GM18870 (cell line): ENCODE measurements at regions not wholly inside any gene's neighbourhood (a gene's known extent, or its start where the extent isn't known, plus 50 kb on each side); places are given as distances from the start of the nearest gene placed in this dataset.
"Not testable (repeated sequence)": the region's sequence is repeated elsewhere in the genome, so short reads cannot be mapped to it uniquely, and the experiment has no call there.

Experiments
- ATAC-seq: cut with Tn5 transposase; IDR thresholded peaks from one replicate; pipeline ENCODE4 v1.9.1; 2021; ENCODE audit warnings: moderate library complexity; ENCODE audit not compliant: unreplicated experiment

DNA sequence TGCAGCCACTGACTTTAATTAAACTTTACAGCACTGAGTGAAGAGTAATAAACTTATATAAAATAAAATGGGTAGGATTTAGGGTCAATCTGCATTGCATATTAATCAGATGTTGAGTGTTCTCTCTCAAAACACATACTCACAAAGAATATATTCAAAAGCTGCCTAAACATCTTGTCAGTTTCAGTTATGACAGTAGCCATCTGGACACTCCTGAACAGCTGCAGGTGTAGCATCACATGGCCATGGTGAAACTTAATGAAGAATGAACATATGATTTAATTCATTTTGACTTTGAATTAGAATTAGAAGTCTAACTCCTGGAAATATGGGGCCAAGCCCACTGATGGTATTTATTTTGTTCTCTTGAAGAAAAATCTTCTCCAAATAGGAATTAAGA, 684.3 kb upstream of the RAG2 start:
- no peak for ATAC-seq

DNA sequence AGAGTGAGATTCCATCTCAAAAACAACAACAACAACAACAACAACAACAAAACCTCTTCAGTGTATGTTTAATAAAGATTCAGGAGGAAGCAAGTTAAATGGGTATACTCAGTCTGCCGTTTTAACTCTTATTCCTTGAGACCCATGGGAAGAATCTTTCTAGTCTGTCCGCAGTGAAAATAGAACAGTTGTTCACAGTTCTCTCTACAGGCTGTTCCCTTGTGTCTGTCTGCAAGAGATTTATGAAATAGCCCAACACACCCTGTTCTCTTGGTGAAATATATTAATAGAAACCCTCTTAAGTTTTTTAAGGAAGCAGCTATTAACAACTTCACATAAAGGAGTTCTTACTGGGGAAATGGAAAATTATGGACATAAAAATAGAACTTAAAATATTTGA, 682.2 kb upstream of the RAG2 start:
- ATAC-seq = no peak

DNA sequence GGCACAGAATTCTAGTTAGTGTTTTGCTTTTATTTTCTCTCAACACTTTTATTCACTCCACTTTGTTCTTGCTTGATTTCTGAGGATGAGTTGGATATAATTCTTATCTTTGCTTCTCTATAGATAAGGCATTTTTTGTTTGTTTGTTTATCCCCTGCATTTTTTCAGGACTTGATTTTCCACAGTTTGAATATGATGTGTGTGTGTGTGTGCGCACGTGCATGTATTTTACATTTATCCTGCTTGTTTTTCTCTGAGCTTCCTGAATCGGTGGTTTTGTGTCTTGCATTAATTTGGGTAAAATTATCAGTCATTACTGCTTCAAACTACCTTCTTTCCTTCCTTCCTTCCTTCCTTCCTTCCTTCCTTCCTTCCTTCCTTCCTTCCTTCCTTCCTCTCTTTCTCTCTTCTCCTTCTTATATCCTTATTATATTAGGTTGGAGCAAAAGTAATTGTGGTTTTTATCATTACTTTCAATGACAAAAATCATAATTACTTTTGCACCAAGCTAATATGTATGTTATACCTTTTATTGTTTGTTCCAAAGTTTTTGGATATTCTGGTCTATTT, 679.9 kb upstream of the RAG2 start:
- no peak for ATAC-seq

DNA sequence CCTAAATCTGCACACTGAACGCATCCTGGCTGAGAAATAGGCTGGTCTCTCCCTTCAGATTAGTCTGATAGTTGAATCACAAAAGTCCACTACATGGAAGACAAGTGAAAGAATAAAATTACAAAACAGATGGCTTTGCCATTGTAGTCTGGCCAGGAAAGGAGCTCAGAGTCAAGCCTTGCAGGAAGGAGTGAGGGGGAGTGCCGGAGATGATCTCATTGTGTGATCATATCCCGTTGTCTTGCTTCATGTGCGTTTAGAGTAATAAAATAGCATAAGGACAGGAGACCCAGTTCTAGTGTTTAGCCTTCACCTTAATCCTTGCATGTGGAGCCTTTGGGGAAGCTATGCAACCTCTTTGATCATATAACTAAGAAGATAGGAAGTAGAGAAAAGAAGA, 666.7 kb upstream of the RAG2 start:
- ATAC-seq = no peak

DNA sequence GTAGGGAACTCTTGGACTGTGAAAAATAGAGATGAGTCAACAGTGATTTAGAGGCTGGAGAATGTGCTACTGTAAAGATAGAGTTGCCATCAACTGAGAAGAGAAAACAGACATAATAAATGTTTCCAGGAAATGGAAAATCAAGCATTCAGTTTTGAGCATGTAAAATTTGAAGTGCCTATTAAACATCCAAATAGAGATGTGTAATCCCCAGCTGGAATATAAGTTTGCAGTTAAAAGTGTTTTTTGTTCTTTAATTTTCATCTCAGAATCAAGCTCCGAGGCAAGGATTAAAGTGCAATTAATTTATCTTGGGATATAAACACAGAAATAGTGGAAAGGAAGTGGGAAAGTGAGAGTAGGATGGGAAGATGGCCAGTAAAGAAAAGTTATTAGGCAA, 666.0 kb upstream of the RAG2 start:
- ATAC-seq = no peak

DNA sequence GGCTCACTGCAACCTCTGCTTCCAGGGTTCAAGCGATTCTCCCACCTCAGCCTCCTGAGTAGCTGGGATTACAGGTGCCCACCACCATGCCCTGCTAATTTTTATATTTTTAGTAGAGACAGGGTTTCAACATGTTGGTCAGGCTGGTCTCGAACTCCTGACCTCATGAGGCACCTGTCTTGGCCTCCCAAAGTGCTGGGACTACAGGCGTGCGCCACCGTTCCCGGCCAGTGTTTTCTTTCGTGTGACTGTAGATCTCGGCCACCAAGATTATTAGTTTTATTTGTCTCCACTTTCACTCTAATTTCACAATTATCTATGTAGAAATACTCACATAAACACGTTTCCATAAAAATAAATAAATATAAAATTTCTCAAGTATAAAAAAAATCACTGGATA, 665.4 kb upstream of the RAG2 start:
- not testable (repeated sequence) for ATAC-seq

DNA sequence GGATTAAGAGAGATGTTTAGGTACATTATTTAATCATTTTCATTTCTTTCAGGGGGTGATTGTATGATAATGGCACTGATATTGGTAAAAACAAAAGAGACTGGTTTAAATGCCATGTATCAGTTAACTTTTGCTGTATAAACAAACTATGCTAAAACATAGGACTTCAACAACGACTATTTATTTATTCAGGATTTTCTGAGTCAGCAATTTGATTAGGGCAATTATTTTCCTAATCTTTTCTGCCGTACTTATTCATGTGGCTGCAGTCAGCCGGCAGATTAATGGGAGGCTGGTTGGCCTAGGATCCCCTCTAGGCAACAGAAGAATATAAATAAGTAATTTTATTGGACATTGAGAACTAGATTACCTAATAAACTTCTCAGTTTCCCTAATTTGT, 661.7 kb upstream of the RAG2 start:
- no peak for ATAC-seq

DNA sequence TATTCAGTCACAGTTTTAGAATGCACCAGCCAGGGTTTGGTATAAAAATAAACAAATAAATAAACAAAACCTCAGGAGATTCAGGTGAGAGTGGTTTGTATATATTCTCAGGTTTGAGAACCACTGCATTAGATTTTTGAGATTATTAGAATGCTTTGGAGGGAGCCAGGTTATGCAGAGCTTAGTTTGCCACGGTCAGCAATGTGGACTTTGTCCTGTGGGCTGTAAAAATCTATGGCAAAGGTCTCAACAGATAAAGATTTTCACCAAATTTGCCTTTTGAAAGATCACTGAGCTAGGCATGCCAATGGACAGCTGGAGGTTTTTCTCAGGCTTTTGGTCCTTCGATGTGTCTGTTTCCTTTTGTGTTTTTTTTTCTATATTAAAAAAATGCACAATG, 650.1 kb upstream of the RAG2 start:
- ATAC-seq = no peak

DNA sequence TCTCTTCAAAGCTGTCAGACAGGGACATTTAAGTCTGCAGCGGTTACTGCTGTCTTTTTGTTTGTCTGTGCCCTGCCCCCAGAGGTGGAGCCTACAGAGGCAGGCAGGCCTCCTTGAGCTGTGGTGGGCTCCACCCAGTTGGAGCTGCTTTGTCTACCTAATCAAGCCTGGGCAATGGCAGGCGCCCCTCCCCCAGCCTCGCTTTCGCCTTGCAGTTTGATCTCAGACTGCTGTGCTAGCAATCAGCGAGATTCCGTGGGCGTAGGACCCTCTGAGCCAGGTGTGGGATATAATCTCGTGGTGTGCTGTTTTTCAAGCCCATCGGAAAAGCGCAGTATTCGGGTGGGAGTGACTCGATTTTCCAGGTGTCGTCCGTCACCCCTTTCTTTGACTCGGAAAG, 648.1 kb upstream of the RAG2 start:
- not testable (repeated sequence) for ATAC-seq

DNA sequence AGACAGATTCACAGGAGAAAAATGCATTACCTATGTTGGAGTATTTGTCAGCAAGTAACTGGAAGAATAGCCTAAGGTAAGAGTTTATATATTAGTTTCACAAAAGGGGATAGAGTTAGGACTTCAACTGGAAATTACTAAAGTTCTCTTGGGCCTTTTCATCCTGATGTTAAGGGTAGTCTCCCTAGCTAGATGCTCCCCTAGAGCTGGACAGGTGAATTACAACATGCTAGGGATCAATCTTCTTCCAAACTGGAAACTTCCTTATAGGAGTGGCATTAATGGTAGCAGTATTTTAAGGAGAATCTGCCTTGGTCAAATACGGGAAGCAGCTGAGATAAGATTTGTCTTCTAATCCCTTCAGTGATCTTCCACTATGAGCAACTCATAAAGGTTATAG, 632.8 kb upstream of the RAG2 start:
- no peak for ATAC-seq

DNA sequence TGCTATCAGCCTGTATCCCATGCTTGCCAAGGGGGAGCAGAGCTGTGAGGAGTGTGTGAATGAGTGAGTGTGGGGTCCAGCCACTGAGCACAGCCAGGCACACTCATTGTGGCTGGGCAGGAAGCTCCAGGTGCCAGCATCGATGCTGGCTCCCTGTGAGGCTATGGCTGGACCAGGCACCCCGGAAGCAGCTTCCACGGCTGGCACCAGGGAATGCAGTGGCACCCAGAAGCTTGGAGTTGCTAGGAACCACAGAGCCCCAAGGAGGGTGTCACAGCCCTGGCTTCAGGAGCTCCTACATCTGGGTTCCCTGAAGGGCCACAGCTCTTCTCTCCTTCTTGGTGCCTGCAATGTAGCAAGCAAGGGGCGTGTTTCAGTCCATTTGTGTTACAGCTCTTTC, 625.9 kb upstream of the RAG2 start:
- ATAC-seq = no peak

DNA sequence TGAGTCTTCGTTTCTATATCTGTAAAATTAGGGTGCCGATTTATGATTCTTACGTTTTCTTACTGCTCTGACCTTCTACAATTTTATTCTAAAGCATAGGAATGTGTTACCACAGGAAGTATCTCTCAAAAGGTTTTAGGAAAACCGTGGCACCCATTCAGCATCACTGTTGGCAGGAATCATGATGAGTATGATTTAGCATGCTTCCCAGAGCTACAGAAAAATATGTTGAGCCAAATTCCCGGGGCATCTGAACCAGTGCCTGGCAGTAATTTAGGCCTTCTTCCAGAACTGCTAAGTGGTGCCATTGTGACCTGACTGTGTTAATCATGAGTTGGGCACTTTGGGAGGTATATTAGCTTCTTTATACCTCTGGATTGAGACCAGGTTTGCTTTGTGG, 605.0 kb upstream of the RAG2 start:
- ATAC-seq = no peak

DNA sequence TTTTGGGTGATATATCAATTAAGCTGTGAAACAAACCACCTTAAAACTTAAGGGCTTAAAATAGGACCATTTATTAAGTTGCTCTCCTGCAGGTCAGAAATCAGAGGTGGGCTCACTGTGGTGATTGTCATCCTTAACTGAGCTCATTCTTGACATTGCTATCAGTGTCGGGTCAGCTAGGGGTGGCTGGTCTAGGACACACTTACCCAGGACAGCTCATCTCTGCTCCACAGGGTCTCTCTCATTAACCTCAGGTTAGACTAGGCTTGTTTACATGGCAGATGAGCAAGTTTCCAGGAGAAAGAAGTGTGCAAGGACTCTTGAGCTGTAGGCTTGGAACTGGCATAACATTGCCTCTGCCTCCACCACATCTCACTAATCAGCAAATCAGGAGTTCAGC, 601.0 kb upstream of the RAG2 start:
- ATAC-seq = no peak

DNA sequence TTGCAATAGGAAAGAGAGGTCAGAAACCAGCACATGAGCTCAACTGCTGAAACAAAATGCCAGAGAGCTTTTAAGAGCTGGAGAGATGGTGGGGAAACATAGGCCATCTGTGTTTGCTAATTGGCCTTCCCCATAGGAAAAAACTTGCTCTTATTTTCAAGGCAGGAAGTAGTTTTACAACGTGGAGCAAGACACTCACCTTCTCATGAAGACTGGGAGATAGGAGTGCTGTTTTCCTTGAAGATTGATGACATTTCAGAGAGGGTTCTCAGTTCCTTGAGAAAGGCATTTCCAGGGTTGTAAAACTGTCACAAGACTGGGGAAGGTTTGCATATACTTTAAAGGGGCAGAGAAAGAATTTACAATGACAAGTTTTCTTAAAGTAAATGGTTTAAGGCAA, 586.3 kb upstream of the RAG2 start:
- no peak for ATAC-seq

DNA sequence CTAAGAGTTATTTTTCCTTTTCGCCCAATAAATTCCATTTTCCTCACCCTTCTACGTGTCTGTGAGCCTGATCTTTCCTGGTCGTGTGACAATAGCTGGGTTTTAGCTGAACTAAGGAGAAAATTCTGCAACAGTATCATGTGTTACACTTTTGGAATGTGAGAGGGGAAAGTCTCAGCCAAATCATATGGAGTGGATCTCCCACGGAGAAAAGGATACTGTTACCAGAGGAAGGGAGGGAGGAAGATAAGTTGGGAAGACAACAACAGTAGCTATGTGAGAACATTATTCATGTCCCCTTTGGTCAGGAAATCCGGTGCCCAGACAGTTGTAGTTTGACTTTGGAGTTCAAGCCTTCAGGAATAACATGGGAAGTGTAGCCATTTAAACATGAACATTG, 584.0 kb upstream of the RAG2 start:
- no peak for ATAC-seq

DNA sequence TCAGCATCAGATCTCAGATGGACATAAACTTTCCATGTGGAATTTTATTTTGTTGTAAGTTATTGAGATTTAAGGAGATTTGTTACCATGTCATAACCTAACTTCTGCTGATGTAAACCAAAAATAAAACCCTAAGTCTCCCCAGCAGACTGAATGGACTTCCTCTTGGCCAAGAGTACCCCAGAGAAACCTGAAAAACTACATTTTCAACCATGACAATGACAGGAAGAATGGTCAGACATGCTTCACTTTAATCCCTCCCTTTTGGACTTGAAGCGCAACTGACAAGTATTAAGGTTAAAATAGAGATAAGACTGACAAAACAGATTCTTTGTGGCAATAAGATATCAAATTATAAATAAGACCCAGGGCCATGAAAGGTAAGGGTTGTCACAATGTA, 579.7 kb upstream of the RAG2 start:
- ATAC-seq = no peak

DNA sequence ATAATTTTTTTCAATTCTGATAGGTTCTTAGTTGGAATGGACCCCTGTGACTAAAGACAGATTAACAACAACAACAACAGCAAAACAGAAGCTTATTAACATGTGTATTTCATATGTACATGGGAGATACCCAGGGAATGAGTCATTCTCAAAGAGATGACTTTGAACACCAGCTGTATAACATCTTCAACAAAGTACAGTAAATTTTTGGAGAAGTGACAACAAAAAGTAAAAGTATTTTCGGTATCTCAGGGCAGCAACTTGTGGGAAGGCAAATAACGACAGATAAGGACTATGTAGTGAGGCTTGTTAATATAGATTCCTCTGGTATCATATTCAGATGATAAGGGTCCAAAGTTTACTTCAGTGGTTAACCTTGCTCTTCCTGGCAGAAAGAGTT, 573.4 kb upstream of the RAG2 start:
- ATAC-seq = no peak

DNA sequence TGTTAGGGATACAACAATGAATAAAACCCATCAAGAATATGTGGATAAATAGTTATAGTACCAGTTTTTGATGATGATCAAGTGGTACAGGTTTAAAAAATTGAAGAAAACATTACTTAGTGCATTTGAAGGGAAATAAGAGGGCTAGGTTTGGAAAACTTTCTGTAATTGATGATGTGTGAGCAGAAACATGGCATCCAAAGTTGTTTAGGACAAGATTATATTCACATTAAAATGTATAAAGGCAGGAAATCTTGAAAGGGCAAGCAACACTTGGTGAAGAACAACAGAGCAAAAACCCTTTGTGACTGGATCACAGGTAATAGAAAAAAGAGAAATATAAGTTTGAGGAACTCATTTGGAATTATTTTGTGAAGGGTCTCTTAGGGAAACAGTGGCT, 572.3 kb upstream of the RAG2 start:
- ATAC-seq = no peak

DNA sequence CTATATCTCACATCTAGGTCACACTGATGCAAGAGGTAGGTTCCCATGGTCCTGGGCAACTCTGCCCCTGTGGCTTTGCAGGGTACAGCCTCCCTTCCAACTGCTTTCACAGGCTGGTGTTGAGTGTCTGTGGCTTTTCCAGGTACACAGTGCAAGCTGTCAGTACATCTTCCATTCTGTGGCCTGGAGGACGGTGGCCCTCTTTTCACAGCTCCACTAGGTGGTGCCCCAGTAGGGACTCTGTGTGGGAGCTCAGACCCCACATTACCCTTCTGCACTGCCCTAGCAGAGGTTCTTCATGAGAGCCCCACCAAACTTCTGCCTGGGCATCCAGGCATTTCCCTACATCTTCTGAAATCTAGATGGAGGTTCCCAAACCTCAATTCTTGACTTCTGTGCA, 547.4 kb upstream of the RAG2 start:
- not testable (repeated sequence) for ATAC-seq

DNA sequence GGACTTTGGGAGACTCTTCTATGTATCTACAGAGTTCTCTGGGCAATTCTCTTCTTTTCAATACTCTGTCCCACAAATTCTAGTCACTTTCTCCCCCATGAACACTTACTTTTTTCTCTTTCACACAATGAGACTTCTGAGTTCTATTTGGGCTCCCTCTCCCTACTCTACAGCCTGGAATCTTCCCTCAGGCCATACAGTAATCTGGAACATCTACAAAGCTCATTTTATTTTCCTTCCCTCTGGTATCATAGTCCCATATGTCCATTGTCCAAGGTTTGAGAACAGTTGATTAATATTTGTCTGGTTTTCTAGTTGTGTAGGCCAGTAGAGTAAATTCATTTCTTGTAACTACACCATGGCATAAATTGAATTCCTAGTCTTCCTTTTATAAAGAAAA, 544.6 kb upstream of the RAG2 start:
- ATAC-seq = no peak

DNA sequence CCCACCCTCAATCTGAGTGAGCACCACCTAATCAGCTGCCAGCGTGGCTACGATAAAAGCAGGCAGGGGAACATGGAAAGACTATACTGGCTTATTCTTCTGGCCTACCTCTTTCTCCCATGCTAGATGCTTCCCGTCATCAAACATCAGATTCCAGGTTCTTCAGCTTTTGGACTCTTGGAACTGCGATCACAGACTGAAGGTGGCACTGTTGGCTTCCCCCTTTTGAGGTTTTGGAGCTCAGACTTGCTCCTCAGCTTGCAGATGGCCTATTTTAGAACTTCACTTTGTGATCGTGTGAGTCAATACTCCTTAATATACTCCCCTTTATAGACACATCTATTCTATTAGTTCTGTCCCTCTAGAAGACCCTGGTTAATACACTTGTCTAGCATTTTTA, 543.7 kb upstream of the RAG2 start:
- ATAC-seq = no peak

DNA sequence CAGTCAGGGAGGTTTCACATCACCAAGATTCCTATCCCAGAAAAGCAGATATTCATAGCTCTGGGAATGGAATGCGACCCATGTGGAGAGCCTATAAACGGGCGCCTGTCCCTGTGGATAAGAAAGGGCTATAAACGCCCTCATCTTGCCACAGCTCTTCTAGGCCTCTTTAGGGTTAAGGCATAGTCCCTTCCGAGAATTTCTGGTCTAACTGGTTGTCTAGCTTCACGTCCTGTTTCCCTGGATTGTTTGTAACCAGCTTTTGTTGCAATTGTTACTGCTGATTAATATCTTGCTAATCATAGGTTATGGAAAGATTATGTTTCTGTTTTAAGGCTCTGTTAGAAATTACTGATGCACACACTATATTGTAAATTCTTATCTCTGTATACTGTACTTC, 537.6 kb upstream of the RAG2 start:
- ATAC-seq = not testable (repeated sequence)

DNA sequence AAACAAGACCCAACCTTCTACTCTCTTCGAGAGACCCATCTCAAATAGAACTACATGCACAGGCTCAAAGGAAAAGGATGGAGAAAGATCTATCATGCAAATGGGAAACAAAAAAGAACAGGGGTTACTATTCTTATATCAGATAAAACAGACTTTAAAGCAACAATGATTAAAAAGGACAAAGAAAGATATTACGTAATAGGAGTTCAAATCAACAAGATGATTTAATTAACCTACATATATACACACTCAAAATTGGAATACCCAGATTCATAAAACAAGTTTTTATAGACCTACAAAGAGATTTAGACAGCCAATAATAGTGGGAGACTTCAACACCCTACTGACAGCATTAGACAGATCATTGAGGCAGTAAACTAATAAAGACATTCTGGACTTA, 536.6 kb upstream of the RAG2 start:
- no peak for ATAC-seq

DNA sequence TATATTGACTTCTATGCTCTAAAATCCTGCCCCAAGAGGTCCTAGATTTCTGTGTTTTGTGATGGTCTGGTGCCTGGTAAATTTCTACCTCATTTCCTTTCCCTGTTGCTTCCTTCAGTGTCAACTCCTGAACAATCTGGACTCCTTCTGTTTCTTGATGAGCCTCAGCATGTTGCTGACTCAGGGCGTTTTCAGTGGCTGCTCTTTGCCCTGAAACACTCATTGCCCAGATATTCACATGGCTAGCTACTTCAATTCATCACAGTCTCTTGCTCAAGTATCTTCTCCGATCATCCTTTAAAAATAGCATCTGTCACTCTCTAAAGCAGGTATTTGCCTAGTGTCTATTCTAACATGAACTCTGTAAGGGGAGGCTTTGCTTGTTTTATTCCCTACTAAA, 526.3 kb upstream of the RAG2 start:
- no peak for ATAC-seq
